ENCODE measurements at regions not wholly inside any gene's neighbourhood (a gene's known extent, or its start where the extent isn't known, plus 50 kb on each side); places are given as distances from the start of the nearest gene placed in this dataset.

GRCh38 chr1:22236900-22237299, 94.0 kb upstream of the WNT4 start:
- Histone ChIP-seq H3K36me3 (no peaks in the 10 kb centered on the region), H3K4me3 (no peak overlapping the region), H3K27ac (no peak overlapping the region), H3K4me1 (no peaks in the 10 kb centered on the region), H3K27me3 (peaks cover 5% of the 10 kb centered on the region), H3K9me3 (no peaks in the 10 kb centered on the region)
- intact Hi-C loops (cut with DNase I; ENCODE audit: low total_unique reads), result no loop called here
- DNase-seq, result no peak
- TF ChIP-seq POLR2AphosphoS5 (IDR thresholded peaks at IDR 0.05), result no peak
- no peak for TF ChIP-seq POLR2A (IDR thresholded peaks at IDR 0.05)
- TF ChIP-seq CTCF (IDR thresholded peaks at IDR 0.05), result no peak
- TF ChIP-seq EP300 (IDR thresholded peaks at IDR 0.05; ENCODE audit: low read depth), result no peak
- 86% methylated on average over 6 of the region's 6 CpGs; no CpG with 5 or more reads in 1 of the 2 donors for WGBS, 2 donors (ENCODE audit: low coverage in 1 of 2)
- in situ Hi-C loops (cut with MboI; ENCODE audit: low pct_ligation_motif_present in 1 of 4, low pct_unique_long_range_greater_than_20kb in 1 of 4, low sequenced_read_pairs in 3 of 4), result no loop called here

GRCh38 chr1:22237433-22238093, 94.7 kb upstream of the WNT4 start:
- Histone ChIP-seq H3K27ac (no peak overlapping the region), H3K9me3 (no peaks in the 10 kb centered on the region), H3K4me1 (no peaks in the 10 kb centered on the region), H3K27me3 (peaks cover 5% of the 10 kb centered on the region), H3K4me3 (no peak overlapping the region), H3K36me3 (no peaks in the 10 kb centered on the region)
- intact Hi-C loops (cut with DNase I; ENCODE audit: low total_unique reads) (no loop called here), in situ Hi-C loops (cut with MboI; ENCODE audit: low pct_ligation_motif_present in 1 of 4, low pct_unique_long_range_greater_than_20kb in 1 of 4, low sequenced_read_pairs in 3 of 4) (no loop called here)
- 89 to 91% methylated on average over 3 to 11 of the region's 11 CpGs for WGBS, 2 donors (ENCODE audit: low coverage in 1 of 2)
- TF ChIP-seq POLR2AphosphoS5 (IDR thresholded peaks at IDR 0.05) (no peak), CTCF (IDR thresholded peaks at IDR 0.05) (no peak), POLR2A (IDR thresholded peaks at IDR 0.05) (no peak), EP300 (IDR thresholded peaks at IDR 0.05; ENCODE audit: low read depth) (no peak)
- no peak for DNase-seq

- TF ChIP-seq POLR2AphosphoS5 (IDR thresholded peaks at IDR 0.05), result peak in 1 of 3 donors; percentile 11
- TF ChIP-seq POLR2A (IDR thresholded peaks at IDR 0.05), result no peak
- no peak for TF ChIP-seq EP300 (IDR thresholded peaks at IDR 0.05; ENCODE audit: low read depth)
- no peak for TF ChIP-seq CTCF (IDR thresholded peaks at IDR 0.05)
- peak; percentile 22 for DNase-seq
- Histone ChIP-seq H3K4me3 (no peak overlapping the region), H3K27ac (no peak overlapping the region), H3K27me3 (peaks cover 5% of the 10 kb centered on the region), H3K4me1 (no peaks in the 10 kb centered on the region), H3K36me3 (no peaks in the 10 kb centered on the region), H3K9me3 (no peaks in the 10 kb centered on the region)
- in situ Hi-C loops (cut with MboI; ENCODE audit: low pct_ligation_motif_present in 1 of 4, low pct_unique_long_range_greater_than_20kb in 1 of 4, low sequenced_read_pairs in 3 of 4) (no loop called here), intact Hi-C loops (cut with DNase I; ENCODE audit: low total_unique reads) (no loop called here)
- WGBS, 2 donors (ENCODE audit: low coverage in 1 of 2), result 89% methylated on average over 24 of the region's 26 CpGs; no CpG with 5 or more reads in 1 of the 2 donors
Measured at GRCh38 chr1:22238356-22239224, 95.7 kb upstream of the WNT4 start.

GRCh38 chr1:22239378-22239777, 96.5 kb upstream of the WNT4 start:
- no peak for TF ChIP-seq POLR2AphosphoS5 (IDR thresholded peaks at IDR 0.05)
- no peak for TF ChIP-seq POLR2A (IDR thresholded peaks at IDR 0.05)
- no peak for TF ChIP-seq CTCF (IDR thresholded peaks at IDR 0.05)
- TF ChIP-seq EP300 (IDR thresholded peaks at IDR 0.05; ENCODE audit: low read depth), result no peak
- intact Hi-C loops (cut with DNase I; ENCODE audit: low total_unique reads) (no loop called here), in situ Hi-C loops (cut with MboI; ENCODE audit: low pct_ligation_motif_present in 1 of 4, low pct_unique_long_range_greater_than_20kb in 1 of 4, low sequenced_read_pairs in 3 of 4) (no loop called here)
- H3K9me3 ChIP-seq, result no peaks in the 10 kb centered on the region
- H3K4me1 ChIP-seq, result no peaks in the 10 kb centered on the region
- 51 to 60% methylated on average over 1 to 9 of the region's 11 CpGs for WGBS, 2 donors (ENCODE audit: low coverage in 1 of 2)
- DNase-seq, result peak; percentile 35
- no peaks in the 10 kb centered on the region for H3K27me3 ChIP-seq
- no peak overlapping the region for H3K4me3 ChIP-seq
- H3K36me3 ChIP-seq, result no peaks in the 10 kb centered on the region
- H3K27ac ChIP-seq, result no peak overlapping the region
